Neuronal stem cell (in vitro differentiated cells): ENCODE measurements at regions not wholly inside any gene's neighbourhood (a gene's known extent, or its start where the extent isn't known, plus 50 kb on each side); places are given as distances from the start of the nearest gene placed in this dataset.
A peak's percentile ranks its signal among the peaks of the same experiment; 100 is the strongest.

Experiments used
- DNase-seq: peaks from one replicate; pipeline ENCODE4 v3.0.0-alpha.2; 2013; ENCODE audit warnings: low spot score
- H2AFZ ChIP-seq: one replicate; pipeline ENCODE4 v1.6.1; 2013; ENCODE audit warnings: mild to moderate bottlenecking, low read length, inconsistent platforms
- H2AK5ac ChIP-seq: 2 replicates; pipeline ENCODE4 v1.6.1; 2013; ENCODE audit warnings: low read depth, mild to moderate bottlenecking, inconsistent platforms, low read length, moderate library complexity, mixed read lengths
- H2BK120ac ChIP-seq: 2 replicates; pipeline ENCODE4 v1.6.1; 2013; ENCODE audit warnings: low read depth, mild to moderate bottlenecking, inconsistent platforms, low read length, moderate library complexity, mixed read lengths
- H2BK12ac ChIP-seq: one replicate; pipeline ENCODE4 v1.6.1; 2013; ENCODE audit warnings: low read length, inconsistent platforms
- H2BK15ac ChIP-seq: 2 replicates; pipeline ENCODE4 v1.6.1; 2013; ENCODE audit warnings: mild to moderate bottlenecking, low read length, inconsistent platforms, mixed read lengths
- H2BK5ac ChIP-seq: one replicate; pipeline ENCODE4 v1.6.1; 2013; ENCODE audit warnings: inconsistent platforms, mild to moderate bottlenecking, low read length, moderate library complexity
- H3K14ac ChIP-seq: one replicate; pipeline ENCODE4 v1.6.1; 2013; ENCODE audit warnings: low read length, inconsistent platforms
- H3K18ac ChIP-seq: 2 replicates; pipeline ENCODE4 v1.6.1; 2013; ENCODE audit warnings: low read length, inconsistent platforms
- H3K23ac ChIP-seq: 2 replicates; pipeline ENCODE4 v1.6.1; 2013; ENCODE audit warnings: low read depth, mild to moderate bottlenecking, mixed read lengths, low read length, inconsistent platforms; ENCODE audit not compliant: poor library complexity
- H3K27ac ChIP-seq: replicated peaks from 3 replicates; pipeline ENCODE4 v1.5.1; 2013; ENCODE audit warnings: low read length, inconsistent platforms
- H3K27me3 ChIP-seq, 3 experiments: 2 replicates each; pipeline ENCODE4 v1.6.1; 2013; ENCODE audit warnings: low read length in 3 of 3, mild to moderate bottlenecking in 2 of 3, inconsistent platforms in 1 of 3, low read depth in 1 of 3, mixed read lengths in 1 of 3, moderate library complexity in 1 of 3; ENCODE audit not compliant: control insufficient read depth in 3 of 3, insufficient read depth in 3 of 3
- H3K36me3 ChIP-seq, 2 donors: replicated peaks in 1 of 2; 2 replicates each; pipeline ENCODE4 v1.6.1; 2013; ENCODE audit warnings: low read length in 2 of 2; ENCODE audit not compliant: control insufficient read depth in 2 of 2, insufficient read depth in 2 of 2
- H3K4ac ChIP-seq: 2 replicates; pipeline ENCODE4 v1.6.1; 2013; ENCODE audit warnings: inconsistent platforms, mild to moderate bottlenecking, low read length, moderate library complexity
- H3K4me1 ChIP-seq, 2 donors: 1 replicate in 1 of 2; 2 replicates in 1 of 2; pipeline ENCODE4 v1.6.1; 2013; ENCODE audit warnings: low read length in 2 of 2, low read depth in 1 of 2; ENCODE audit not compliant: control insufficient read depth in 2 of 2, insufficient read depth in 1 of 2
- H3K4me2 ChIP-seq: one replicate; pipeline ENCODE4 v1.6.1; 2013; ENCODE audit warnings: mild to moderate bottlenecking, low read length, inconsistent platforms; ENCODE audit not compliant: insufficient read depth, poor library complexity, severe bottlenecking
- H3K4me3 ChIP-seq, 2 donors: 2 replicates each; pipeline ENCODE4 v1.5.1; 2013; ENCODE audit warnings: low read length in 2 of 2, mild to moderate bottlenecking in 2 of 2, inconsistent platforms in 1 of 2, moderate library complexity in 1 of 2
- H3K79me1 ChIP-seq: one replicate; pipeline ENCODE4 v1.6.1; 2013; ENCODE audit warnings: low read depth, mild to moderate bottlenecking, inconsistent platforms, low read length, moderate library complexity
- H3K9ac ChIP-seq: one replicate; pipeline ENCODE4 v1.6.1; 2013; ENCODE audit warnings: mild to moderate bottlenecking, low read depth, low read length, inconsistent platforms; ENCODE audit not compliant: poor library complexity
- H3K9me3 ChIP-seq, 2 donors: replicated peaks in 1 of 2; 2 replicates each; pipeline versions ENCODE3 to v1.6.1; 2013; ENCODE audit warnings: low read length in 2 of 2, mild to moderate bottlenecking in 2 of 2, inconsistent platforms in 1 of 2, low read depth in 1 of 2, mixed read lengths in 1 of 2, moderate library complexity in 1 of 2; ENCODE audit not compliant: control insufficient read depth in 2 of 2, insufficient read depth in 1 of 2
- H4K8ac ChIP-seq: one replicate; pipeline ENCODE4 v1.6.1; 2013; ENCODE audit warnings: low read depth, mild to moderate bottlenecking, inconsistent platforms, low read length, moderate library complexity
- H4K91ac ChIP-seq: one replicate; pipeline ENCODE4 v1.6.1; 2013; ENCODE audit warnings: low read length, low read depth, mild to moderate bottlenecking, inconsistent platforms; ENCODE audit not compliant: poor library complexity
- WGBS, 2 donors: extraction: QIAGEN DNeasy Blood & Tissue Kit; methylation state at CpG; one replicate each; pipeline ENCODE4 v1.1.7; 2013; ENCODE audit warnings: missing lambda C conversion rate in 2 of 2, mixed read lengths in 1 of 2; ENCODE audit not compliant: insufficient read length in 2 of 2, insufficient replicate concordance in 1 of 2; ENCODE audit errors: extremely low coverage in 2 of 2; 5-methylcytosine and 5-hydroxymethylcytosine counted together

- no peak overlapping the region for H3K4ac ChIP-seq
- no peaks in the 10 kb centered on the region for H3K36me3 ChIP-seq
- peak; percentile 15 for DNase-seq
- H2BK15ac ChIP-seq: no peak overlapping the region
- H3K27me3 ChIP-seq: peaks cover 0 to 4% (median 0%) of the 10 kb centered on the region in 3 experiments
- H3K79me1 ChIP-seq: no peaks in the 10 kb centered on the region
- H3K4me3 ChIP-seq: no peak overlapping the region
- H4K91ac ChIP-seq: no peak overlapping the region
- no peak overlapping the region for H4K8ac ChIP-seq
- H2AK5ac ChIP-seq: no peak overlapping the region
- no peak overlapping the region for H3K23ac ChIP-seq
- H3K9ac ChIP-seq: no peak overlapping the region
- H2AFZ ChIP-seq: no peak overlapping the region
- H2BK5ac ChIP-seq: no peak overlapping the region
- no peak overlapping the region for H3K18ac ChIP-seq
- no peak overlapping the region for H3K27ac ChIP-seq
- no peak overlapping the region for H3K4me2 ChIP-seq
- H2BK12ac ChIP-seq: no peak overlapping the region
- no peaks in the 10 kb centered on the region for H3K9me3 ChIP-seq
- H2BK120ac ChIP-seq: no peak overlapping the region
- no peak overlapping the region for H3K14ac ChIP-seq
- peaks cover 0 to 4% of the 10 kb centered on the region in 2 donors for H3K4me1 ChIP-seq
Measured at GRCh38 chr5:51881901-51882300, 498.7 kb downstream of the ISL1 start.

- no peak overlapping the region for H3K18ac ChIP-seq
- H3K4me2 ChIP-seq: no peak overlapping the region
- no peak overlapping the region for H3K4me3 ChIP-seq
- H3K9me3 ChIP-seq: no peaks in the 10 kb centered on the region
- H2BK15ac ChIP-seq: no peak overlapping the region
- H4K8ac ChIP-seq: no peak overlapping the region
- no peaks in the 10 kb centered on the region for H3K79me1 ChIP-seq
- no peak overlapping the region for H2BK12ac ChIP-seq
- no peak overlapping the region for H3K23ac ChIP-seq
- H3K4ac ChIP-seq: no peak overlapping the region
- H3K27ac ChIP-seq: no peak overlapping the region
- H2AK5ac ChIP-seq: no peak overlapping the region
- no peak for DNase-seq
- no peak overlapping the region for H3K14ac ChIP-seq
- H2BK5ac ChIP-seq: no peak overlapping the region
- H2AFZ ChIP-seq: no peak overlapping the region
- H3K4me1 ChIP-seq: peaks cover 0 to 4% of the 10 kb centered on the region in 2 donors
- H3K27me3 ChIP-seq: peaks cover 0 to 4% (median 0%) of the 10 kb centered on the region in 3 experiments
- no peak overlapping the region for H2BK120ac ChIP-seq
- H3K36me3 ChIP-seq: no peaks in the 10 kb centered on the region
- H4K91ac ChIP-seq: no peak overlapping the region
- H3K9ac ChIP-seq: no peak overlapping the region
- no CpG with 5 or more reads among the region's 1 CpG for WGBS, 2 donors
Measured at GRCh38 chr5:51882647-51883046, 499.4 kb downstream of the ISL1 start.

DNA sequence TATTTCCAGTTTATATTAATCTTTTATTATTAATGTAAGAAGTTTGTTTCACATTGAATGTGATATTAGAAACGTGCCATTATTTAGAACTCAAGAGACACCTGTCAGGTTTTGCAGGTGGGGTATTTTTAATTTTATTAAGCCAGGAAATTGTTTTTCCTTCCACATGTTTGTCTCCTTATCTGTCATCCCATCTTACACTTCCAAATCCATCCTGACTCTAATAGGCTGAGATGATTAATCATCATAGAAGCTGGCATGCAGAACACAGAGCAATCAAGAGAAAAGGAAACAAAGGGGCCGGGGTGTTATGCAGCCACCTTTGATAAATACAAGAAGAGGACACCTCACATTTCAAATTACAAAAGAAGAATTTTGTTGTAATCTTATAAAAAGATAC is 506.5 kb downstream of the ISL1 start:
- Histone ChIP-seq H3K4me1 (no peaks in the 10 kb centered on the region), H3K4me2 (no peak overlapping the region), H3K18ac (no peak overlapping the region), H2BK12ac (no peak overlapping the region), H3K36me3 (no peaks in the 10 kb centered on the region), H3K4ac (no peak overlapping the region), H4K91ac (no peak overlapping the region), H3K14ac (no peak overlapping the region), H3K9me3 (no peaks in the 10 kb centered on the region), H3K79me1 (peaks cover 1% of the 10 kb centered on the region), H2BK5ac (no peak overlapping the region), H2AK5ac (no peak overlapping the region), H3K23ac (no peak overlapping the region), H3K4me3 (no peak overlapping the region), H3K27ac (no peak overlapping the region), H4K8ac (no peak overlapping the region), H2BK120ac (no peak overlapping the region), H3K9ac (no peak overlapping the region), H2AFZ (no peak overlapping the region), H3K27me3 (no peaks in the 10 kb centered on the region), H2BK15ac (no peak overlapping the region)
- DNase-seq: no peak
- WGBS, 2 donors: no CpG with 5 or more reads among the region's 2 CpGs

GRCh38 chr5:51890435-51891116 is 507.3 kb downstream of the ISL1 start:
- no peak overlapping the region for H2BK5ac ChIP-seq
- no peak for DNase-seq

More at GRCh38 chr5:51890435-51891116, 507.3 kb downstream of the ISL1 start:
- Histone ChIP-seq H3K79me1 (peaks cover 1% of the 10 kb centered on the region), H3K4me2 (no peak overlapping the region), H3K4me3 (no peak overlapping the region), H3K27ac (no peak overlapping the region), H4K91ac (no peak overlapping the region), H4K8ac (no peak overlapping the region), H2BK12ac (no peak overlapping the region), H3K18ac (no peak overlapping the region), H2AFZ (no peak overlapping the region), H3K9me3 (no peaks in the 10 kb centered on the region), H2AK5ac (no peak overlapping the region), H3K14ac (no peak overlapping the region), H3K4me1 (no peaks in the 10 kb centered on the region), H3K9ac (no peak overlapping the region), H3K4ac (no peak overlapping the region), H2BK15ac (no peak overlapping the region), H3K27me3 (no peaks in the 10 kb centered on the region), H3K23ac (no peak overlapping the region), H2BK120ac (no peak overlapping the region), H3K36me3 (no peaks in the 10 kb centered on the region)
- WGBS, 2 donors: no CpG with 5 or more reads among the region's 5 CpGs
